HG02938 (cell line): ENCODE measurements at regions not wholly inside any gene's neighbourhood (a gene's known extent, or its start where the extent isn't known, plus 50 kb on each side); places are given as distances from the start of the nearest gene placed in this dataset.
"Not testable (repeated sequence)": the region's sequence is repeated elsewhere in the genome, so short reads cannot be mapped to it uniquely, and the experiment has no call there.

Source experiments
- ATAC-seq: cut with Tn5 transposase; IDR thresholded peaks from one replicate; pipeline ENCODE4 v1.9.1; 2021; ENCODE audit warnings: mild to moderate bottlenecking, moderate library complexity; ENCODE audit not compliant: unreplicated experiment

- no peak for ATAC-seq
These were observed 69.7 kb downstream of the RPS6KA4 start for GRCh38 chr11:64428693-64429092.

- ATAC-seq: no peak
These were observed 71.0 kb downstream of the RPS6KA4 start for GRCh38 chr11:64429970-64430369.

GRCh38 chr11:64430645-64431044 lies 71.7 kb downstream of the RPS6KA4 start:
- ATAC-seq: no peak

- ATAC-seq: no peak
These were observed 77.0 kb downstream of the RPS6KA4 start for GRCh38 chr11:64436000-64436399.

- no peak for ATAC-seq
These were observed 78.5 kb downstream of the RPS6KA4 start for GRCh38 chr11:64437426-64437825.

- ATAC-seq: no peak
These were observed 80.2 kb downstream of the RPS6KA4 start for GRCh38 chr11:64438986-64439771.

- not testable (repeated sequence) for ATAC-seq
These were observed 81.0 kb downstream of the RPS6KA4 start for GRCh38 chr11:64439772-64440491.

GRCh38 chr11:64441127-64441526 lies 82.2 kb downstream of the RPS6KA4 start:
- ATAC-seq: no peak

GRCh38 chr11:64443001-64443400 lies 84.0 kb downstream of the RPS6KA4 start:
- ATAC-seq: no peak

- ATAC-seq: no peak
These were observed 86.0 kb downstream of the RPS6KA4 start for GRCh38 chr11:64444838-64445441.

- no peak for ATAC-seq
These were observed 86.7 kb downstream of the RPS6KA4 start for GRCh38 chr11:64445651-64446050.

- ATAC-seq: no peak
These were observed 89.1 kb downstream of the RPS6KA4 start for GRCh38 chr11:64447831-64448598.

GRCh38 chr11:64448599-64449380 lies 89.8 kb downstream of the RPS6KA4 start:
- no peak for ATAC-seq

- peak; percentile 66 for ATAC-seq
These were observed 90.6 kb downstream of the RPS6KA4 start for GRCh38 chr11:64449381-64450167.

GRCh38 chr11:64450168-64450560 lies 91.2 kb downstream of the RPS6KA4 start:
- no peak for ATAC-seq

- no peak for ATAC-seq
These were observed 92.9 kb downstream of the RPS6KA4 start for GRCh38 chr11:64451856-64452255.

- no peak for ATAC-seq
These were observed 94.5 kb downstream of the RPS6KA4 start for GRCh38 chr11:64453466-64453865.

- ATAC-seq: no peak
These were observed 96.7 kb downstream of the RPS6KA4 start for GRCh38 chr11:64455456-64456261.
